Upper lobe of left lung (tissue), 4 donors: ENCODE measurements at regions not wholly inside any gene's neighbourhood (a gene's known extent, or its start where the extent isn't known, plus 50 kb on each side); places are given as distances from the start of the nearest gene placed in this dataset.

Experiments
- EP300 ChIP-seq, 4 donors: sonication (generic); formaldehyde crosslinking; IDR thresholded peaks; one replicate each; pipeline ENCODE4 v1.5.1; 2017; ENCODE audit warnings: antibody characterized with exemption in 4 of 4, control low read depth in 2 of 4
- POLR2A ChIP-seq, 4 donors: fragments of 450-650 bp; IDR thresholded peaks; one replicate each; pipeline ENCODE4 v1.5.1; 2016 to 2017; ENCODE audit warnings: antibody characterized with exemption in 4 of 4, mild to moderate bottlenecking in 2 of 4
- POLR2AphosphoS5 ChIP-seq, 2 donors: sonication (generic); formaldehyde crosslinking; IDR thresholded peaks; one replicate each; pipeline ENCODE4 v1.5.1; 2017; ENCODE audit warnings: antibody characterized with exemption in 2 of 2
- TF ChIP-seq, protein P1 (sequence below), 6 experiments: fragments of 450-650 bp in 4 of 6; fragments of 200-600 bp in 2 of 6; sonication (generic) in 2 of 6; IDR thresholded peaks; one replicate each; pipeline ENCODE4 v1.5.1; 2016 to 2019; ENCODE audit warnings: antibody characterized with exemption in 6 of 6

DNA sequence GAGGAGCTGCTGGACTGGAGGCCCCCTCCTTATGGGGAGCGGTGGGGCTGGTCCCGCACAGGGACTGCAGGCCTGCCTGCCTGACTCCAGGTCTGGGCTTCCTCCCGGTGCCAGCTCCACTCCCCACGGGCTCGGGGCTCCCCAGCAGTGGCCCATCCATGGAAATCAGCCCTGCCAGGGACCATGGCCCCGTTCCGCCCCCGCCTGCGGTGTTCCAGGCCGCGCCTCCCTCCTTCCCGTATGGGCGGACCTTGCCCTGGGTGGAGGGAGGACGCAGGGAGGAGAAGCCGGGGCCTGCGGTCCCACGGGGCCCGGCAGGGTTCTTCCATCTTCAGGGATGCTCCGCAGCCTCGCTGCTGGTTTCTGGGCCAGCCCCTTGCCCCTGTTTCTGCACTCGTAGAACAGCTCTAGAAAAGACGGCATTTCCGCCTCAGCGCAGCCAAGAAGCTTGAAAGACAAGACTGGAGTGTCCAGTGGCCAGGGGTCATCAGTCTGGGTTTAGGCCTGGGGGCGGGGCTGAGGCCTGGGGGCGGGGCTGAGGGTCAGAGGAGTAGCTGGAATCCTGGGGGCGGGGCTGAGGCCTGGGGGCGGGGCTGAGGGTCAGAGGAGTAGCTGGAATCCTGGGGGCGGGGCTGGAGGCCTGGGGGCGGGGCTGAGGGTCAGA lies 1330.6 kb downstream of the BRD1 start:
- TF ChIP-seq, protein P1, sequence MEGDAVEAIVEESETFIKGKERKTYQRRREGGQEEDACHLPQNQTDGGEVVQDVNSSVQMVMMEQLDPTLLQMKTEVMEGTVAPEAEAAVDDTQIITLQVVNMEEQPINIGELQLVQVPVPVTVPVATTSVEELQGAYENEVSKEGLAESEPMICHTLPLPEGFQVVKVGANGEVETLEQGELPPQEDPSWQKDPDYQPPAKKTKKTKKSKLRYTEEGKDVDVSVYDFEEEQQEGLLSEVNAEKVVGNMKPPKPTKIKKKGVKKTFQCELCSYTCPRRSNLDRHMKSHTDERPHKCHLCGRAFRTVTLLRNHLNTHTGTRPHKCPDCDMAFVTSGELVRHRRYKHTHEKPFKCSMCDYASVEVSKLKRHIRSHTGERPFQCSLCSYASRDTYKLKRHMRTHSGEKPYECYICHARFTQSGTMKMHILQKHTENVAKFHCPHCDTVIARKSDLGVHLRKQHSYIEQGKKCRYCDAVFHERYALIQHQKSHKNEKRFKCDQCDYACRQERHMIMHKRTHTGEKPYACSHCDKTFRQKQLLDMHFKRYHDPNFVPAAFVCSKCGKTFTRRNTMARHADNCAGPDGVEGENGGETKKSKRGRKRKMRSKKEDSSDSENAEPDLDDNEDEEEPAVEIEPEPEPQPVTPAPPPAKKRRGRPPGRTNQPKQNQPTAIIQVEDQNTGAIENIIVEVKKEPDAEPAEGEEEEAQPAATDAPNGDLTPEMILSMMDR (IDR thresholded peaks at IDR 0.05) = no peak
- TF ChIP-seq POLR2AphosphoS5 (IDR thresholded peaks at IDR 0.05) (no peak), POLR2A (IDR thresholded peaks at IDR 0.05) (no peak), EP300 (IDR thresholded peaks at IDR 0.05) (no peak)
